ENCODE measurements at regions not wholly inside any gene's neighbourhood (a gene's known extent, or its start where the extent isn't known, plus 50 kb on each side); places are given as distances from the start of the nearest gene placed in this dataset.

GRCh38 chr5:122715095-122715494, 59.8 kb upstream of the SNX2 start:
- H3K4me3 ChIP-seq (ENCODE audit: low read depth, low read length) = no peak overlapping the region
- TF ChIP-seq POLR2A (IDR thresholded peaks at IDR 0.05; ENCODE audit: extremely low read depth, insufficient read length) (no peak), MYC (IDR thresholded peaks at IDR 0.05; ENCODE audit: low read depth, low read length) (no peak), CTCF (IDR thresholded peaks at IDR 0.05; ENCODE audit: low read depth, low read length) (no peak)
- TF ChIP-seq, protein P1, sequence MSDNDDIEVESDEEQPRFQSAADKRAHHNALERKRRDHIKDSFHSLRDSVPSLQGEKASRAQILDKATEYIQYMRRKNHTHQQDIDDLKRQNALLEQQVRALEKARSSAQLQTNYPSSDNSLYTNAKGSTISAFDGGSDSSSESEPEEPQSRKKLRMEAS (IDR thresholded peaks at IDR 0.05; ENCODE audit: low read depth, low read length) = no peak
- no peak for DNase-seq (ENCODE audit: low read depth)

- TF ChIP-seq CTCF (IDR thresholded peaks at IDR 0.05; ENCODE audit: low read depth, low read length) (no peak), POLR2A (IDR thresholded peaks at IDR 0.05; ENCODE audit: extremely low read depth, insufficient read length) (no peak), MYC (IDR thresholded peaks at IDR 0.05; ENCODE audit: low read depth, low read length) (no peak)
- TF ChIP-seq, protein P1 (IDR thresholded peaks at IDR 0.05; ENCODE audit: low read depth, low read length) = no peak
- no peak for DNase-seq (ENCODE audit: low read depth)
Measured at GRCh38 chr5:122718611-122719010, 56.3 kb upstream of the SNX2 start.

GRCh38 chr5:122719991-122720746, 54.7 kb upstream of the SNX2 start:
- no peak for DNase-seq (ENCODE audit: low read depth)
- TF ChIP-seq POLR2A (IDR thresholded peaks at IDR 0.05; ENCODE audit: extremely low read depth, insufficient read length) (no peak), CTCF (IDR thresholded peaks at IDR 0.05; ENCODE audit: low read depth, low read length) (no peak), MYC (IDR thresholded peaks at IDR 0.05; ENCODE audit: low read depth, low read length) (no peak)
- TF ChIP-seq, protein P1 (IDR thresholded peaks at IDR 0.05; ENCODE audit: low read depth, low read length) = no peak
- H3K4me3 ChIP-seq (ENCODE audit: low read depth, low read length) = no peak overlapping the region

More at GRCh38 chr5:122718611-122719010, 56.3 kb upstream of the SNX2 start:
- no peak overlapping the region for H3K4me3 ChIP-seq (ENCODE audit: low read depth, low read length)

DNA sequence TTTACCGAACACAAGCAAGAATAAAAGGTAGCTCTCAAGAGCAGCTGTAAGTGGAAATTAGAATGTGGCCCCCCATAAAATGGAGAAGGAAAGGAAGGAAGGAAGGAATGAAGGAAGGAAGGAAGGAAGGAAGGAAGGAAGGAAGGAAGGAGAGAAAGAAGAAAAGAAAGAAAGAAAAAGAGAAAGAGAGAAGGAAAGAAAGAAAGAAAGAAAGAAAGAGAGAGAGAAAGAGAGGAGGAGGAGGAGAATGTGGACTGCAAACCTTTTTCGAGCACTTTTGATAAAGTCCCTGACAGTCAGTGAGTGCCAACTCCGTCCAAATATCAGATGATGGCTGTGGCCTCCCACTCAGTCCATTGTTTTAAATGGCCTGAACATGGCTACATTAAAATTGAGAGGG, 53.8 kb upstream of the SNX2 start:
- TF ChIP-seq CTCF (IDR thresholded peaks at IDR 0.05; ENCODE audit: low read depth, low read length) (no peak), POLR2A (IDR thresholded peaks at IDR 0.05; ENCODE audit: extremely low read depth, insufficient read length) (no peak), MYC (IDR thresholded peaks at IDR 0.05; ENCODE audit: low read depth, low read length) (no peak)
- TF ChIP-seq, protein P1 (IDR thresholded peaks at IDR 0.05; ENCODE audit: low read depth, low read length) = no peak
- H3K4me3 ChIP-seq (ENCODE audit: low read depth, low read length) = no peak overlapping the region
- no peak for DNase-seq (ENCODE audit: low read depth)

DNA sequence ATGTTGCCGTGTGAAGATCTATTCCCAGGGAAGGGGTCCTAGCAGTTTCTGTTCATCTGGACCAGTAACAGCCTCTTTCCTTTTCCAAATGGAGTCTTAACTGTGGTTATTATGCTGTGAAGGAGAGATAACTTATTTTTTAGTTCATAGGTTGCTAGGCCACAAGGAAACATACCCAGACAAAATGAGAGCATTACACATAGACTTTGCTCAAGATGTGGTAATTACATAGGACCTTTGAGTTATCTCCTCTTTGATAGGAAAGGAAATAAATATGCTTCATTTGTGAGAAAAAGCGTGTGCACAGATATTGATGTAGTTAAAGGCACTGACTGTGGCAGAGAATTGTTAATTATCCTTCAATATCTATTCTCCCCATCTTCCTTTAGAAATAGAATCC, 52.5 kb upstream of the SNX2 start:
- TF ChIP-seq MYC (IDR thresholded peaks at IDR 0.05; ENCODE audit: low read depth, low read length) (no peak), CTCF (IDR thresholded peaks at IDR 0.05; ENCODE audit: low read depth, low read length) (no peak), POLR2A (IDR thresholded peaks at IDR 0.05; ENCODE audit: extremely low read depth, insufficient read length) (no peak)
- TF ChIP-seq, protein P1 (IDR thresholded peaks at IDR 0.05; ENCODE audit: low read depth, low read length) = no peak
- no peak overlapping the region for H3K4me3 ChIP-seq (ENCODE audit: low read depth, low read length)
- DNase-seq (ENCODE audit: low read depth) = no peak
